WTC11 (cell line): ENCODE measurements at regions not wholly inside any gene's neighbourhood (a gene's known extent, or its start where the extent isn't known, plus 50 kb on each side); places are given as distances from the start of the nearest gene placed in this dataset.
"Not testable (repeated sequence)": the region's sequence is repeated elsewhere in the genome, so short reads cannot be mapped to it uniquely, and the experiment has no call there.

Experiments used
- ATAC-seq: fragments of 200-7000 bp; cut with Tn5 transposase; 2 replicates; pipeline ENCODE4 v1.10.0; 2021; ENCODE audit warnings: mild to moderate bottlenecking, moderate library complexity
- CTCF ChIA-PET: fragments of 300-600 bp; sonication (Branson Sonifier 250); formaldehyde crosslinking; loops from one replicate; lab custom pipeline; 2021; ENCODE audit warnings: antibody characterized with exemption; lab: Charles Lee
- POLR2A ChIA-PET: fragments of 350-600 bp; sonication (Branson Sonifier 250); formaldehyde crosslinking; loops from one replicate; lab custom pipeline; 2021; ENCODE audit warnings: antibody characterized with exemption; lab: Charles Lee
- DNase-seq: peaks from one replicate; pipeline ENCODE4 v3.0.0; 2021; ENCODE audit warnings: low spot score
- H3K27ac Mint-ChIP-seq: 2 replicates; pipeline ENCODE4 v1.8.0; 2021; ENCODE audit warnings: mixed read lengths
- H3K27me3 Mint-ChIP-seq: 2 replicates; pipeline ENCODE4 v1.8.0; 2021; ENCODE audit warnings: low read depth, mild to moderate bottlenecking, moderate library complexity, mixed read lengths
- H3K36me3 Mint-ChIP-seq: 2 replicates; pipeline ENCODE4 v1.8.0; 2021; ENCODE audit warnings: mixed read lengths
- H3K4me1 Mint-ChIP-seq: 2 replicates; pipeline ENCODE4 v1.8.0; 2022; ENCODE audit warnings: mixed read lengths
- H3K4me3 Mint-ChIP-seq: 2 replicates; pipeline ENCODE4 v1.8.0; 2021; ENCODE audit warnings: mild to moderate bottlenecking, moderate library complexity, mixed read lengths
- H3K9me3 Mint-ChIP-seq: 2 replicates; pipeline ENCODE4 v1.8.0; 2021; ENCODE audit warnings: mixed read lengths
- ARID4B ChIP-seq: sonication (generic); formaldehyde crosslinking; IDR thresholded peaks from 2 replicates; pipeline ENCODE4 v1.8.0; 2023; ENCODE audit warnings: missing genetic modification reagents, mild to moderate bottlenecking, borderline replicate concordance
- ATF3 ChIP-seq: sonication (generic); formaldehyde crosslinking; conservative IDR thresholded peaks from 2 replicates; pipeline ENCODE4 v1.8.1; 2022; ENCODE audit warnings: mild to moderate bottlenecking, missing genetic modification reagents
- CBFB ChIP-seq: sonication (generic); formaldehyde crosslinking; IDR thresholded peaks from 2 replicates; pipeline ENCODE4 v1.8.1; 2022; ENCODE audit warnings: mild to moderate bottlenecking, low read depth, missing genetic modification reagents
- ESRRA ChIP-seq: sonication (generic); formaldehyde crosslinking; IDR thresholded peaks from 2 replicates; pipeline ENCODE4 v1.8.1; 2022; ENCODE audit warnings: mild to moderate bottlenecking, missing genetic modification reagents, borderline replicate concordance
- GABPB1 ChIP-seq: sonication (generic); formaldehyde crosslinking; IDR thresholded peaks from 2 replicates; pipeline ENCODE4 v1.8.1; 2023; ENCODE audit warnings: mild to moderate bottlenecking, missing genetic modification reagents
- HMGA2 ChIP-seq: fragments of 250-450 bp; sonication (Bioruptor Pico); IDR thresholded peaks from 2 replicates; pipeline ENCODE4 v1.4.0; 2021; ENCODE audit warnings: mild to moderate bottlenecking, moderate library complexity
- HMGXB4 ChIP-seq: sonication (generic); formaldehyde crosslinking; IDR thresholded peaks from 2 replicates; pipeline ENCODE4 v1.8.1; 2023; ENCODE audit warnings: mild to moderate bottlenecking, moderate library complexity, missing genetic modification reagents
- IRF1 ChIP-seq: sonication (generic); formaldehyde crosslinking; IDR thresholded peaks from 2 replicates; pipeline ENCODE4 v1.8.0; 2023; ENCODE audit warnings: missing genetic modification reagents
- JAZF1 ChIP-seq: fragments of 250-450 bp; sonication (Bioruptor Pico); IDR thresholded peaks from 2 replicates; pipeline ENCODE4 v1.9.0; 2021; ENCODE audit warnings: moderate library complexity, mild to moderate bottlenecking, inconsistent platforms
- MLX ChIP-seq: sonication (generic); formaldehyde crosslinking; IDR thresholded peaks from 2 replicates; pipeline ENCODE4 v1.8.1; 2023; ENCODE audit warnings: mild to moderate bottlenecking, missing genetic modification reagents, moderate library complexity
- SMAD4 ChIP-seq: sonication (generic); formaldehyde crosslinking; IDR thresholded peaks from 2 replicates; pipeline ENCODE4 v1.8.0; 2022; ENCODE audit warnings: mild to moderate bottlenecking, missing genetic modification reagents
- ZNF121 ChIP-seq: sonication (generic); formaldehyde crosslinking; IDR thresholded peaks from 2 replicates; pipeline ENCODE4 v1.8.0; 2023; ENCODE audit warnings: missing genetic modification reagents
- ZNF317 ChIP-seq: sonication (generic); formaldehyde crosslinking; IDR thresholded peaks from 2 replicates; pipeline ENCODE4 v1.8.1; 2023; ENCODE audit warnings: low read depth, mild to moderate bottlenecking, moderate library complexity, missing genetic modification reagents, borderline replicate concordance
- ZNF396 ChIP-seq: fragments of 250-450 bp; sonication (Bioruptor Pico); IDR thresholded peaks from 2 replicates; pipeline ENCODE4 v1.8.0; 2021; ENCODE audit warnings: mild to moderate bottlenecking, moderate library complexity, borderline replicate concordance
- ZNF671 ChIP-seq: fragments of 250-450 bp; sonication (Bioruptor Pico); IDR thresholded peaks from 2 replicates; pipeline ENCODE4 v1.8.0; 2021; ENCODE audit warnings: mild to moderate bottlenecking

- Mint-ChIP-seq H3K27ac (no peak overlapping the region), H3K4me1 (peaks cover 7% of the 10 kb centered on the region; the same call in 1 of the 2 replicates), H3K36me3 (no peaks in the 10 kb centered on the region), H3K27me3 (peaks cover 10% of the 10 kb centered on the region), H3K4me3 (no peak overlapping the region), H3K9me3 (no peaks in the 10 kb centered on the region)
- DNase-seq: no peak
- peak; percentile 29 for ATAC-seq
- 0 out of 2 replicates have a peak, but pooled peaks have one; percentile 11 for TF ChIP-seq ZNF396 (CRISPR knock-in tag)
- TF ChIP-seq ESRRA (CRISPR knock-in tag): no peak
- CTCF ChIA-PET: interaction anchor here (0.6 to 1.6 kb wide), 6 partner anchors 9 to 362 kb away, joined by 3 to 6 read pairs (median 4); no protein-coding TSS in a partner anchor
- POLR2A ChIA-PET: interaction anchor here (0.6 kb wide), 1 partner anchor 18 kb away, joined by 4 read pairs; no protein-coding TSS in a partner anchor
Observed at GRCh38 chr6:27591699-27592480, 119.0 kb upstream of the ZNF184 start.

- CTCF ChIA-PET, H3K4me1 Mint-ChIP-seq, H3K27me3 Mint-ChIP-seq, H3K9me3 Mint-ChIP-seq, H3K27ac Mint-ChIP-seq, H3K4me3 Mint-ChIP-seq, ATAC-seq, DNase-seq, POLR2A ChIA-PET, H3K36me3 Mint-ChIP-seq: not testable (repeated sequence)
Observed at GRCh38 chr6:27585316-27585715, 112.4 kb upstream of the ZNF184 start.

GRCh38 chr6:27584326-27584725 is 111.4 kb upstream of the ZNF184 start:
- H3K4me3 Mint-ChIP-seq: peak overlapping the region; percentile 86
- H3K9me3 Mint-ChIP-seq: no peaks in the 10 kb centered on the region
- peaks cover 9% of the 10 kb centered on the region for H3K4me1 Mint-ChIP-seq
- DNase-seq (no peak), ATAC-seq (no peak)
- no peak for TF ChIP-seq JAZF1 (CRISPR knock-in tag)
- no peak for TF ChIP-seq ZNF121 (CRISPR knock-in tag)
- TF ChIP-seq ARID4B (CRISPR knock-in tag): no peak
- no peak for TF ChIP-seq ATF3 (CRISPR knock-in tag)
- TF ChIP-seq HMGA2 (CRISPR knock-in tag): no peak
- TF ChIP-seq IRF1 (CRISPR knock-in tag): no peak
- no peak for TF ChIP-seq ZNF317 (CRISPR knock-in tag)
- POLR2A ChIA-PET: no interaction called here
- CTCF ChIA-PET: interaction anchor here (2.1 kb wide), 1 partner anchor 25 kb away, joined by 9 read pairs; no protein-coding TSS in a partner anchor
- no peaks in the 10 kb centered on the region for H3K36me3 Mint-ChIP-seq
- H3K27me3 Mint-ChIP-seq: peaks cover 4% of the 10 kb centered on the region
- no peak overlapping the region for H3K27ac Mint-ChIP-seq

- DNase-seq (peak; percentile 76), ATAC-seq (peak; percentile 83)
- Mint-ChIP-seq H3K9me3 (no peaks in the 10 kb centered on the region), H3K27ac (peak overlapping the region; percentile 66; the same call in 1 of the 2 replicates), H3K36me3 (no peaks in the 10 kb centered on the region), H3K4me3 (peak overlapping the region; percentile 86), H3K4me1 (peaks cover 9% of the 10 kb centered on the region), H3K27me3 (peaks cover 4% of the 10 kb centered on the region)
- ChIA-PET POLR2A (no interaction called here), CTCF (interaction anchor here (0.7 to 2.1 kb wide), 4 partner anchors 9 to 405 kb away, joined by 3 to 9 read pairs (median 6); no protein-coding TSS in a partner anchor)
- TF ChIP-seq CBFB (CRISPR knock-in tag): no peak
- 0 out of 2 replicates have a peak, but pooled peaks have one; percentile 38 for TF ChIP-seq GABPB1 (CRISPR knock-in tag)
- no peak for TF ChIP-seq ZNF671 (CRISPR knock-in tag)
- TF ChIP-seq SMAD4 (CRISPR knock-in tag): no peak
- no peak for TF ChIP-seq MLX (CRISPR knock-in tag)
- TF ChIP-seq HMGXB4: peak; percentile 33; the same call in 1 of the 2 replicates
Observed at GRCh38 chr6:27582928-27583725, 110.2 kb upstream of the ZNF184 start.
